ENCODE measurements at regions not wholly inside any gene's neighbourhood (a gene's known extent, or its start where the extent isn't known, plus 50 kb on each side); places are given as distances from the start of the nearest gene placed in this dataset.
"Not testable (repeated sequence)": the region's sequence is repeated elsewhere in the genome, so short reads cannot be mapped to it uniquely, and the experiment has no call there.

DNA sequence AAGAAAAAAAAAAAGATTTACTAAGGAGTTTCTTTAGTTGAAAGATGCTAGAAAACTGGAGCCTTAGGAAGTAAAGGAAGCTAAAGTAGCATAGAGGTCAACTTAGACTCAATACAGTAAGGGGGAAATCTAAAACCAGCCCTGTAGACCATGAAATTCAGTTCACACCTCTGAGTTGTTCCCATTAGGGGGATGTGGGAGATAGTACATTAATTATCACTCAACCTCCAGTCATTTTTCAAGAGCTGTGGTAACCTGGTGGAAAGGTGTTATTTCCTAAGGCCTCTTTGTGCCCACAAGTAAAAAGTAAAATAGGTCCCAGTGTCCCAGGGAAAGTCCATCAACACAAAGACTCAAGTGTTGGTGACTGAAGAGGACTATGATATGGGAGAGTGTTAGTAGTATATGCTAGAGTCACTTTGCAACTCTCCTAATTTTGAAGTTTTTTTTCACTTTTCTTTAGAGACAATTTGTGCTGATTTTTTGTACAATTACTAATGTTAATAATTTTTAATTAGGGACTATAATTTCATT lies 1274.4 kb upstream of the EPHA6 start:
- TF ChIP-seq, protein P1, sequence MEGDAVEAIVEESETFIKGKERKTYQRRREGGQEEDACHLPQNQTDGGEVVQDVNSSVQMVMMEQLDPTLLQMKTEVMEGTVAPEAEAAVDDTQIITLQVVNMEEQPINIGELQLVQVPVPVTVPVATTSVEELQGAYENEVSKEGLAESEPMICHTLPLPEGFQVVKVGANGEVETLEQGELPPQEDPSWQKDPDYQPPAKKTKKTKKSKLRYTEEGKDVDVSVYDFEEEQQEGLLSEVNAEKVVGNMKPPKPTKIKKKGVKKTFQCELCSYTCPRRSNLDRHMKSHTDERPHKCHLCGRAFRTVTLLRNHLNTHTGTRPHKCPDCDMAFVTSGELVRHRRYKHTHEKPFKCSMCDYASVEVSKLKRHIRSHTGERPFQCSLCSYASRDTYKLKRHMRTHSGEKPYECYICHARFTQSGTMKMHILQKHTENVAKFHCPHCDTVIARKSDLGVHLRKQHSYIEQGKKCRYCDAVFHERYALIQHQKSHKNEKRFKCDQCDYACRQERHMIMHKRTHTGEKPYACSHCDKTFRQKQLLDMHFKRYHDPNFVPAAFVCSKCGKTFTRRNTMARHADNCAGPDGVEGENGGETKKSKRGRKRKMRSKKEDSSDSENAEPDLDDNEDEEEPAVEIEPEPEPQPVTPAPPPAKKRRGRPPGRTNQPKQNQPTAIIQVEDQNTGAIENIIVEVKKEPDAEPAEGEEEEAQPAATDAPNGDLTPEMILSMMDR (IDR thresholded peaks at IDR 0.05; ENCODE audit: unreplicated experiment) = no peak
- BruUV-seq (replicated peaks) = no TSS peak
- Mint-ChIP-seq H3K27ac (ENCODE audit: unreplicated experiment) (no peak overlapping the region), H3K9me3 (ENCODE audit: low read depth, unreplicated experiment) (no peaks in the 10 kb centered on the region), H3K27me3 (ENCODE audit: unreplicated experiment) (no peaks in the 10 kb centered on the region), H3K4me1 (ENCODE audit: low read depth, unreplicated experiment) (no peaks in the 10 kb centered on the region), H3K4me3 (ENCODE audit: low read depth, unreplicated experiment) (no peak overlapping the region), H3K36me3 (ENCODE audit: insufficient read depth, unreplicated experiment) (no peaks in the 10 kb centered on the region)
- CTCF ChIA-PET = no interaction called here
- no peak for DNase-seq
- intact Hi-C loops (cut with micrococcal nuclease; ENCODE audit: unreplicated experiment) = no loop called here

DNA sequence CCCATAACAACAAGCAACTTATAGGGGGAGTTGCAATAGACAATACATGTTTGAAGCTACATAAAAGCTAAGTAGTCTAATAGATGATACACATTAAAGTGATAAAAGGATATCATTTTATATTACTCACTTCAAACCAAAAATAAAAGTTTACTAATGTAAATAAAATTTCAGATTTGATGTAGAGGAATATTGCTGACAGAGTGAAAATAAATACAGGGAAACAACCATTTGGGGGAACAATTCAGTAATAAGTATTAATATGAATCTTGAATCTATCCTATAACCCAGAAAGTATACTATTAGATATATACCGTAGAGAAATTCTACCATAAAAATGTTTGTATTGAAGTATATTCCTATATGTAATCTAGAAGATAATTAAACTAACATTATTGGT lies 1248.9 kb upstream of the EPHA6 start:
- intact Hi-C loops (cut with micrococcal nuclease; ENCODE audit: unreplicated experiment) = no loop called here
- no TSS peak for BruUV-seq (replicated peaks)
- no peak overlapping the region for H3K27ac Mint-ChIP-seq (ENCODE audit: unreplicated experiment)
- TF ChIP-seq, protein P1 (IDR thresholded peaks at IDR 0.05; ENCODE audit: unreplicated experiment) = no peak
- H3K36me3 Mint-ChIP-seq (ENCODE audit: insufficient read depth, unreplicated experiment) = no peaks in the 10 kb centered on the region
- H3K4me3 Mint-ChIP-seq (ENCODE audit: low read depth, unreplicated experiment) = no peak overlapping the region
- DNase-seq = no peak
- no peaks in the 10 kb centered on the region for H3K4me1 Mint-ChIP-seq (ENCODE audit: low read depth, unreplicated experiment)
- CTCF ChIA-PET = no interaction called here
- H3K9me3 Mint-ChIP-seq (ENCODE audit: low read depth, unreplicated experiment) = no peaks in the 10 kb centered on the region
- no peaks in the 10 kb centered on the region for H3K27me3 Mint-ChIP-seq (ENCODE audit: unreplicated experiment)

DNA sequence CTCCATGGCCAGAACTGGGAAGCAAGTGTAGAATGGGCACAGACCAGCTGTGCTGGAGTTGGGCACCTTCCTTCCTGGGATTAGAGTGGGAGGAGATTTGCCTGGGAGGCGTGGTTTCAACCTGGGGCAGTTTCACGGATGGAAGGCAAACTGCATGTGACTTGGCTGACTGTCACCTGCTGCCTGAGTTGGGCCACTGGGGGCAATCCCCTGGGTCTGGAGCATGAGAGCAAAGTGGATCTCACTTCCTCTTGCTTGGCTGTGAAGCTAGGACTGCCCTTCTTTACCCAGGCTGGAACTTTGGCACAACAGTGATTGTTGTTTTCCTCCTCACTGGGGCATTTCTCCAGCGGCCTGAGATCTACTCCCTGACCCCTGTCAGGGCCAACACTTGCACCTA lies 1247.0 kb upstream of the EPHA6 start:
- no TSS peak for BruUV-seq (replicated peaks)
- no peak overlapping the region for H3K4me3 Mint-ChIP-seq (ENCODE audit: low read depth, unreplicated experiment)
- TF ChIP-seq, protein P1 (IDR thresholded peaks at IDR 0.05; ENCODE audit: unreplicated experiment) = no peak
- DNase-seq = no peak
- CTCF ChIA-PET = no interaction called here
- no peaks in the 10 kb centered on the region for H3K4me1 Mint-ChIP-seq (ENCODE audit: low read depth, unreplicated experiment)
- no peaks in the 10 kb centered on the region for H3K9me3 Mint-ChIP-seq (ENCODE audit: low read depth, unreplicated experiment)
- intact Hi-C loops (cut with micrococcal nuclease; ENCODE audit: unreplicated experiment) = no loop called here
- no peaks in the 10 kb centered on the region for H3K27me3 Mint-ChIP-seq (ENCODE audit: unreplicated experiment)
- H3K27ac Mint-ChIP-seq (ENCODE audit: unreplicated experiment) = no peak overlapping the region
- H3K36me3 Mint-ChIP-seq (ENCODE audit: insufficient read depth, unreplicated experiment) = no peaks in the 10 kb centered on the region

DNA sequence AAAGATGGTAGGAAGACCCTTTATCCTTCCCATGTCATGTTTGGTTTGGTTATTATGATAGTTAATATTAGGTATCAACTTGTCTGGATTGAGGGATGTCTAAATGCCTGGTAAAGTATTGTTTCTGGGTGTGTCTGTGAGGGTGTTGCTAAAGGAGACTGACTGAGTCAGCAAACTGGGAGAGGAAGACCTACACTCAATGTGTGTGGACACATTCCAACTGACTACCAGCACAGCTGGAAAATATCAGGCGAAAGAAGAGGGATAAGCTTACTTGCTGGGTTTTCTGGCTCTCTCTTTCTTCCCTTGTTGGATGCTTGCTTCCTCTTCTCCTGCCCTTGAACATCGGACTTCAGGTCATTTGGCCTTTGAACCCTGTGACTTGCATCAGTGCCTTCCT lies 1227.6 kb upstream of the EPHA6 start:
- H3K9me3 Mint-ChIP-seq (ENCODE audit: low read depth, unreplicated experiment) = peaks cover 5% of the 10 kb centered on the region
- no peak for DNase-seq
- H3K27me3 Mint-ChIP-seq (ENCODE audit: unreplicated experiment) = no peaks in the 10 kb centered on the region
- TF ChIP-seq, protein P1 (IDR thresholded peaks at IDR 0.05; ENCODE audit: unreplicated experiment) = no peak
- no peak overlapping the region for H3K4me3 Mint-ChIP-seq (ENCODE audit: low read depth, unreplicated experiment)
- BruUV-seq (replicated peaks) = no TSS peak
- no peaks in the 10 kb centered on the region for H3K36me3 Mint-ChIP-seq (ENCODE audit: insufficient read depth, unreplicated experiment)
- intact Hi-C loops (cut with micrococcal nuclease; ENCODE audit: unreplicated experiment) = no loop called here
- CTCF ChIA-PET = no interaction called here
- no peak overlapping the region for H3K27ac Mint-ChIP-seq (ENCODE audit: unreplicated experiment)
- H3K4me1 Mint-ChIP-seq (ENCODE audit: low read depth, unreplicated experiment) = no peaks in the 10 kb centered on the region

DNA sequence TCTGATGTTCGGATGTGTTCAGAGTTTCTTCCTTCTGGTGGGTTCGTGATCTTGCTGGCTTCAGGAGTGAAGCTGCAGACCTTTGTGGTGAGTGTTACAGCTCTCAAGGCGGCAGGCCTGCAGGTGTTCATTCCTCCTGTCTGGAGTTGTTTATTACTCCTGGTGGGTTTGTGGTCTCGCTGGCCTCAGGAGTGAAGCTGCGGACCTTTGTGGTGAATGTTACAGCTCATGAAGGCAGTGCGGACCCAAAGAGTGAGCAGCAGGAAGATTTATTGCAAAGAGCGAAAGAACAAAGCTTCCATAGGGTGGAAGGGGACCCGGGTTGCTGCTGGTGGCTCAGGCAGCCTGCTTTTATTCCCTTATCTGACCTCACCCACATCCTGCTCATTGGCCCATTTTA lies 1226.8 kb upstream of the EPHA6 start:
- H3K4me3 Mint-ChIP-seq (ENCODE audit: low read depth, unreplicated experiment); DNase-seq; H3K36me3 Mint-ChIP-seq (ENCODE audit: insufficient read depth, unreplicated experiment); H3K27me3 Mint-ChIP-seq (ENCODE audit: unreplicated experiment); intact Hi-C loops (cut with micrococcal nuclease; ENCODE audit: unreplicated experiment); H3K4me1 Mint-ChIP-seq (ENCODE audit: low read depth, unreplicated experiment); CTCF ChIA-PET; BruUV-seq (replicated peaks); H3K9me3 Mint-ChIP-seq (ENCODE audit: low read depth, unreplicated experiment); H3K27ac Mint-ChIP-seq (ENCODE audit: unreplicated experiment): not testable (repeated sequence)
